Activated B cell treated with CpG ODN at 0.5 μM for 24 hours (primary cell): ENCODE measurements at regions not wholly inside any gene's neighbourhood (a gene's known extent, or its start where the extent isn't known, plus 50 kb on each side); places are given as distances from the start of the nearest gene placed in this dataset.

ENCODE experiments used
- ATAC-seq: fragments of 200-7000 bp; cut with Tn5 transposase; one replicate; pipeline ENCODE4 v1.10.0; 2021; ENCODE audit warnings: low read depth, mild to moderate bottlenecking, moderate library complexity
- CTCF ChIA-PET: fragments of 350-600 bp; sonication (Branson Sonifier 250); formaldehyde crosslinking; loops from one replicate; lab custom pipeline; 2021; ENCODE audit warnings: antibody characterized with exemption; lab: Charles Lee
- POLR2A ChIA-PET: fragments of 350-600 bp; sonication (Branson Sonifier 250); formaldehyde crosslinking; loops from one replicate; lab custom pipeline; 2021; ENCODE audit warnings: antibody characterized with exemption; lab: Charles Lee
- DNase-seq: peaks from one replicate; pipeline ENCODE4 v3.0.0; 2022
- H3K27ac Mint-ChIP-seq: one replicate; pipeline ENCODE4 v1.8.0; 2020; ENCODE audit warnings: mixed read lengths
- H3K27me3 Mint-ChIP-seq: one replicate; pipeline ENCODE4 v1.8.0; 2021; ENCODE audit warnings: mixed read lengths
- H3K36me3 Mint-ChIP-seq: one replicate; pipeline ENCODE4 v1.8.0; 2021; ENCODE audit warnings: low read depth, mixed read lengths
- H3K4me1 Mint-ChIP-seq: one replicate; pipeline ENCODE4 v1.8.0; 2021; ENCODE audit warnings: mixed read lengths
- H3K4me3 Mint-ChIP-seq: one replicate; pipeline ENCODE4 v1.8.0; 2020; ENCODE audit warnings: mild to moderate bottlenecking, mixed read lengths
- H3K9me3 Mint-ChIP-seq: one replicate; pipeline ENCODE4 v1.8.0; 2020; ENCODE audit warnings: mixed read lengths
- CTCF ChIP-seq: fragments of 200-600 bp; IDR thresholded peaks from one replicate; pipeline ENCODE4 v1.8.0; 2022; ENCODE audit warnings: antibody characterized with exemption, mild to moderate bottlenecking
- intact Hi-C: fragments of 100-400 bp; cut with micrococcal nuclease; formaldehyde crosslinking; loops from one replicate; pipeline ENCODE4 v1.15.1; 2024

GRCh38 chr5:72604111-72604797, 97.0 kb upstream of the ZNF366 start:
- Mint-ChIP-seq H3K4me3 (no peak overlapping the region), H3K36me3 (no peaks in the 10 kb centered on the region), H3K9me3 (no peaks in the 10 kb centered on the region), H3K4me1 (peaks cover 4% of the 10 kb centered on the region), H3K27me3 (peaks cover 13% of the 10 kb centered on the region), H3K27ac (no peak overlapping the region)
- intact Hi-C loops, result no loop called here
- ChIA-PET CTCF (no interaction called here), POLR2A (no interaction called here)
- ATAC-seq (no peak), DNase-seq (no peak)
- TF ChIP-seq CTCF, result no peak

GRCh38 chr5:72602696-72603685, 95.8 kb upstream of the ZNF366 start:
- peaks cover 4% of the 10 kb centered on the region for H3K9me3 Mint-ChIP-seq
- no peak for TF ChIP-seq CTCF
- H3K4me3 Mint-ChIP-seq, result no peak overlapping the region
- H3K27me3 Mint-ChIP-seq, result peaks cover 11% of the 10 kb centered on the region
- no peaks in the 10 kb centered on the region for H3K36me3 Mint-ChIP-seq
- ChIA-PET POLR2A (no interaction called here), CTCF (no interaction called here)
- peaks cover 17% of the 10 kb centered on the region for H3K4me1 Mint-ChIP-seq
- intact Hi-C loops, result no loop called here
- no peak overlapping the region for H3K27ac Mint-ChIP-seq
- ATAC-seq, result no peak
- DNase-seq, result no peak

- intact Hi-C loops, result no loop called here
- Mint-ChIP-seq H3K27ac (no peak overlapping the region), H3K36me3 (no peaks in the 10 kb centered on the region), H3K4me1 (peaks cover 18% of the 10 kb centered on the region), H3K4me3 (no peak overlapping the region), H3K27me3 (peaks cover 11% of the 10 kb centered on the region), H3K9me3 (peaks cover 4% of the 10 kb centered on the region)
- ATAC-seq (no peak), DNase-seq (no peak)
- POLR2A ChIA-PET, result no interaction called here
- CTCF ChIA-PET, result interaction anchor here (0.9 kb wide), 1 partner anchor 9 kb away, joined by 5 read pairs; no protein-coding TSS in a partner anchor
- TF ChIP-seq CTCF, result no peak
These were observed 94.7 kb upstream of the ZNF366 start for GRCh38 chr5:72601861-72602260.

GRCh38 chr5:72600391-72600981, 93.3 kb upstream of the ZNF366 start:
- CTCF ChIA-PET, result no interaction called here
- Mint-ChIP-seq H3K4me3 (no peak overlapping the region), H3K27ac (no peak overlapping the region), H3K27me3 (peaks cover 5% of the 10 kb centered on the region), H3K4me1 (peaks cover 18% of the 10 kb centered on the region), H3K36me3 (no peaks in the 10 kb centered on the region), H3K9me3 (peaks cover 4% of the 10 kb centered on the region)
- DNase-seq (no peak), ATAC-seq (no peak)
- POLR2A ChIA-PET, result no interaction called here
- intact Hi-C loops, result no loop called here
- no peak for TF ChIP-seq CTCF
